ENCODE measurements at regions not wholly inside any gene's neighbourhood (a gene's known extent, or its start where the extent isn't known, plus 50 kb on each side); places are given as distances from the start of the nearest gene placed in this dataset.
"Not testable (repeated sequence)": the region's sequence is repeated elsewhere in the genome, so short reads cannot be mapped to it uniquely, and the experiment has no call there.

- H3K9me3 Mint-ChIP-seq (ENCODE audit: unreplicated experiment): no peaks in the 10 kb centered on the region
- no TSS peak for BruUV-seq (replicated peaks)
- no peaks in the 10 kb centered on the region for H3K27me3 Mint-ChIP-seq (ENCODE audit: insufficient read depth, unreplicated experiment)
- intact Hi-C loops (cut with micrococcal nuclease): no loop called here
- no peak for TF ChIP-seq CTCF (IDR thresholded peaks at IDR 0.05; ENCODE audit: unreplicated experiment)
- no peak overlapping the region for H3K4me3 Mint-ChIP-seq (ENCODE audit: unreplicated experiment)
- no peaks in the 10 kb centered on the region for H3K4me1 Mint-ChIP-seq (ENCODE audit: insufficient read depth, unreplicated experiment)
- ChIA-PET CTCF (interaction anchor here (0.7 to 1.6 kb wide), 2 partner anchors 15 to 86 kb away, joined by 3 read pairs; no protein-coding TSS in a partner anchor), POLR2A (interaction anchor here (0.6 kb wide), 1 partner anchor 290 kb away, joined by 4 read pairs; no protein-coding TSS in a partner anchor)
- no peaks in the 10 kb centered on the region for H3K36me3 Mint-ChIP-seq (ENCODE audit: insufficient read depth, unreplicated experiment)
- H3K27ac Mint-ChIP-seq (ENCODE audit: low read depth, unreplicated experiment): no peak overlapping the region
- DNase-seq (ENCODE audit: unreplicated experiment): no peak
These were observed 74.8 kb downstream of the GADD45G start for GRCh38 chr9:89679581-89679980.

GRCh38 chr9:89680547-89681467, 76.0 kb downstream of the GADD45G start:
- intact Hi-C loops (cut with micrococcal nuclease): no loop called here
- DNase-seq (ENCODE audit: unreplicated experiment): no peak
- TF ChIP-seq CTCF (IDR thresholded peaks at IDR 0.05; ENCODE audit: unreplicated experiment): no peak
- no TSS peak for BruUV-seq (replicated peaks)
- Mint-ChIP-seq H3K4me1 (ENCODE audit: insufficient read depth, unreplicated experiment) (peaks cover 5% of the 10 kb centered on the region), H3K9me3 (ENCODE audit: unreplicated experiment) (no peaks in the 10 kb centered on the region), H3K36me3 (ENCODE audit: insufficient read depth, unreplicated experiment) (no peaks in the 10 kb centered on the region), H3K27ac (ENCODE audit: low read depth, unreplicated experiment) (no peak overlapping the region), H3K27me3 (ENCODE audit: insufficient read depth, unreplicated experiment) (no peaks in the 10 kb centered on the region), H3K4me3 (ENCODE audit: unreplicated experiment) (no peak overlapping the region)
- ChIA-PET CTCF (interaction anchor here (0.5 to 0.6 kb wide), 2 partner anchors 25 to 52 kb away, joined by 3 to 5 read pairs; no protein-coding TSS in a partner anchor), POLR2A (no interaction called here)

GRCh38 chr9:89681468-89681859, 76.7 kb downstream of the GADD45G start:
- CTCF ChIA-PET; intact Hi-C loops (cut with micrococcal nuclease); H3K27ac Mint-ChIP-seq (ENCODE audit: low read depth, unreplicated experiment); POLR2A ChIA-PET; H3K9me3 Mint-ChIP-seq (ENCODE audit: unreplicated experiment); DNase-seq (ENCODE audit: unreplicated experiment); H3K4me3 Mint-ChIP-seq (ENCODE audit: unreplicated experiment); BruUV-seq (replicated peaks); H3K27me3 Mint-ChIP-seq (ENCODE audit: insufficient read depth, unreplicated experiment); H3K36me3 Mint-ChIP-seq (ENCODE audit: insufficient read depth, unreplicated experiment): not testable (repeated sequence)
- H3K4me1 Mint-ChIP-seq (ENCODE audit: insufficient read depth, unreplicated experiment): peaks cover 11% of the 10 kb centered on the region

GRCh38 chr9:89683626-89684025, 78.8 kb downstream of the GADD45G start:
- DNase-seq (ENCODE audit: unreplicated experiment): no peak
- Mint-ChIP-seq H3K27ac (ENCODE audit: low read depth, unreplicated experiment) (no peak overlapping the region), H3K36me3 (ENCODE audit: insufficient read depth, unreplicated experiment) (no peaks in the 10 kb centered on the region), H3K9me3 (ENCODE audit: unreplicated experiment) (no peaks in the 10 kb centered on the region), H3K4me1 (ENCODE audit: insufficient read depth, unreplicated experiment) (peaks cover 11% of the 10 kb centered on the region), H3K4me3 (ENCODE audit: unreplicated experiment) (no peak overlapping the region), H3K27me3 (ENCODE audit: insufficient read depth, unreplicated experiment) (no peaks in the 10 kb centered on the region)
- BruUV-seq (replicated peaks): no TSS peak
- CTCF ChIA-PET: interaction anchor here (0.6 to 1.4 kb wide), 2 partner anchors 75 to 1733 kb away, joined by 3 to 5 read pairs; no protein-coding TSS in a partner anchor
- POLR2A ChIA-PET: no interaction called here
- intact Hi-C loops (cut with micrococcal nuclease): no loop called here
- no peak for TF ChIP-seq CTCF (IDR thresholded peaks at IDR 0.05; ENCODE audit: unreplicated experiment)

Measured in MCF 10A (cell line).